Erythroblast (primary cell): ENCODE measurements at regions not wholly inside any gene's neighbourhood (a gene's known extent, or its start where the extent isn't known, plus 50 kb on each side); places are given as distances from the start of the nearest gene placed in this dataset.

Source experiments
- DNase-seq, 2 experiments: peaks; one replicate each; lab custom pipeline; 2025; lab: John Stamatoyannopoulos, UW
- GATA1 ChIP-seq: IDR thresholded peaks from 2 replicates; pipeline ENCODE4 v1.6.1; 2011; ENCODE audit warnings: low read depth, mild to moderate bottlenecking, control low read depth, low read length, moderate library complexity
- POLR2A ChIP-seq: IDR thresholded peaks from 2 replicates; pipeline ENCODE4 v1.6.1; 2011; ENCODE audit warnings: mild to moderate bottlenecking, low read length

DNA sequence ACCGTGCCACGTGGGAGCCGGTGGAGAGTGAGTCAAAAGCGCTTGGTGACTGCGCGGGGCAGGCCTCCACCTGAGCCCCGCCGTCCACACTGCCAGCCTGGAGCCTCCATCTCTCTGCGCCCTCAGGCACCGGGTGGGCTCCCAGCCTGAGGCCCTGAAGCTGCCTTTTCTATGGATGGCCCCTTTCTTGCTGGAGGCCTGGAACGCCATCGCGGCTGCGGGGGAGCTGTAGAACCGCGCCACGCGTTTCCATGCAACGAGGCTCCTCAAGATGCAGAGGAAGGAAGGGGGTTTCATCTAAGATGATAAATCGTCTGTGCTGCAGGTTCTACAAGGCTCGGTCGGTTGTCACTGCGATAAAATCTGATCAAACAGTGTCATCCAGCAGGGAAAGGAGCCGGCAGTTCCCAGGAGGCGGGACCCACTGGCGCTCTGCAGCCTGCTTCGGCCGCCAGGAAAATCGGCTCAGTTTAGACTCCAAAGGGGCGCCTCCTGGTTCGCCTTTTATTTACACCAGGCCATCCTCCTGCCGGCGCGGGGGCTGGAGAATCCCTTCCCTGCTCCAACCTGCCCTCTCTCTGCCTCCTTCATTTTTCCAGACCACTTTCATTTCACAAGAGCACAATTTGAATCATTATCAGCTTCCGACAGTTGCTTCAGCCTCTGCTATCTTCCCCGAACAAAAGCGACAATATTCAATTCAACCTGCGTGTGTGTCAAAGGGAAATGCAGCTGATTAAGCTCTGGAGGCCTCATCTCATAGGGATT is 624.4 kb downstream of the BRD1 start:
- TF ChIP-seq POLR2A (no peak), GATA1 (no peak)
- DNase-seq, result no peak

DNA sequence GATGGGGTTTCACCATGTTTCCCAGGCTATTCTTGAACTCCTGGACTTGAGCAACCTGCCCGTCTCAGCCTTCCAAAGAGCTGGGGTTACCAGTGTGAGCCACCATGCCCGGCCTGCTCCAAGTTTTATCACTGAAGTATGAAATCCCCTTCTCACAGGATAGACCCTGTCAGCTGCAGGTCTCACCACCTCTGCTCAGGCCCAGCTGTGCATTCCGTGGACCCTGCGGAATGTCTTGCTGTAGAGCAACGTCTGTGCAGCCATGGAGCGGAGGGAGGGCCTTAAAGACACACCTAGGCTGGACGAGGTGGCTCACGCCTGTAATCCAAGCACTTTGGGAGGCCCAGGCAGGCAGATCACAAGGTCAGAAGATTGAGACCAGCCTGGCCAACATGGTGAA is 625.4 kb downstream of the BRD1 start:
- TF ChIP-seq GATA1 (no peak), POLR2A (no peak)
- no peak for DNase-seq

DNA sequence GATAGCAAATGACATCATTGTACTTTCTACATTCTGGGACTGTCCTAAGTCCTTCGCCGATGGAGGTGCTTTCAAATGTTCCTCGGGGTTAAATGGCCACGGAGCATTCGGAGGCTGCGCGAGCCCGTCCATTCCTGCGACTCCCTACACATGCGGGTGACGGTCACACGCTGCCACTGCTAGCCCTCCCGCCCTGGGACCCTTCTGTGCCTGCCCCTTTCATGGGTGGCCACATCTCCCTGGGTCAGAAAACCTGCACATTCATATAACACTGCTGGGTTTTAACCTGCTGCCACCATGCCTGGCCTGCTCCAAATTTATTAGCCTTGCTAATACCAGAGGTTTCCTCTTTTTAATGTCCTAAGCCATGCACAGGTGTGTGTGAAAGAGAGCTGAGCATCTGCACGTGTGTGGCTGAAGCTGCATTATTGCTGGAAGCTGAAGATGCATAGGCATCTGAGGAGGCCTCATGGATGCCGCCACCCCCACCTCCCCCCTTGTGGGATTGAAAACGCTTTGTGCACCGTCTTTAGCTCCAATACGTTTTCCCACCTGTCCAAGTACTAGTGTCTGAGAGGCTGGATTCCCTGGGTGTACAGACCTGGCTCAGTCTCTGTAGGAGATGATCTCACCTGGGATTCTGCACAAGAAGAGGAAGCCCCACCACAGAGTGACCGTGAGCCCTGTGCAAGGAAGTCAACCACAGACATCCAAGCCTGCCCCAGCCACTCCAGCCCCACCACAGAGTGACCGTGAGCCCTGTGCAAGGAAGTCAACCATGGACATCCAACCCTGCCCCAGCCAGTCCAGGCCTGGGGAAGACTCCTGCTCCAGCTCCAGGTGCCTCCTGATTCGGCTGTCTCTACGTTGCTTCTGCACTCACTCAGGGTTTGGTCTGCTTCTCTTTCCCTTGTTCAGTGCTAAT is 626.4 kb downstream of the BRD1 start:
- no peak for TF ChIP-seq POLR2A
- no peak for TF ChIP-seq GATA1
- no peak for DNase-seq

DNA sequence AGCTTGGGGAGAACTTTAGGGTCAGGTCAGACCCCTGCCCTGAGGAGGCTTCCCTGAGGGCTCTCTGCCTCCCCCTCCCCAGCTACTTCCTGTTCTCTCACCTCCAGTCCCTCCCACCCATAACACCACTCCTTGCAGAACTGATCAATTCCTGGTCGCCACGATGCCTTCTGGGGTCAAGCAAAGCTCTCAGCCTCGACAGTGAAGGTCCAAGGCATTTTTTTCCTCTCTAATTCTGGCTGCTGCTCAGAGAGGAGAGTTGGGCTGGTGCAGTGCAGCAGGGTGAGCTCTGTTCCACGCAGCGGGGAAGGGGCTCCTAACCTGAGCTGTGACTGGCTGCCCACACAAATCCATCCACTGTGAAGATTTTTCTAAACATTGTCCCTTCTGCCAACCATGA is 628.4 kb downstream of the BRD1 start:
- no peak for DNase-seq

DNA sequence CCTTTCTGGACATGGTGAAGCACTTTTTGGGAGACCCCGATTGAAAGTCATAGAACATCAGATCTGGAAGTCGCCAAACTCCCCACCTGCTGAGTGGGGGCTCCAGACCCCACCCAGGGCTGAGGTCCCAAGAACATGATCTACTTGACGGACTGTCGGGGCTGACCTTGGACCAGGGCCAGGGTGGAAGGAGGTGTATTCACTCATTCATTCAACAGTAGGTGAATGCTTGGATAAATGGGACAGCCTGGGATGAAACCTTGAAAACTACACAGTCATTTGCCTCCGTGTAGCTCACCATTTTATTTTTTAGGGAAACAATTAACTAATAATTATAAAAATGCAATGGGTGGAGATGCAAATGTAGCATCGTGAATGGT is 629.0 kb downstream of the BRD1 start:
- no peak for TF ChIP-seq GATA1
- TF ChIP-seq POLR2A, result no peak
- no peak for DNase-seq

More for the DNA sequence above, 628.4 kb downstream of the BRD1 start:
- no peak for TF ChIP-seq POLR2A
- no peak for TF ChIP-seq GATA1

DNA sequence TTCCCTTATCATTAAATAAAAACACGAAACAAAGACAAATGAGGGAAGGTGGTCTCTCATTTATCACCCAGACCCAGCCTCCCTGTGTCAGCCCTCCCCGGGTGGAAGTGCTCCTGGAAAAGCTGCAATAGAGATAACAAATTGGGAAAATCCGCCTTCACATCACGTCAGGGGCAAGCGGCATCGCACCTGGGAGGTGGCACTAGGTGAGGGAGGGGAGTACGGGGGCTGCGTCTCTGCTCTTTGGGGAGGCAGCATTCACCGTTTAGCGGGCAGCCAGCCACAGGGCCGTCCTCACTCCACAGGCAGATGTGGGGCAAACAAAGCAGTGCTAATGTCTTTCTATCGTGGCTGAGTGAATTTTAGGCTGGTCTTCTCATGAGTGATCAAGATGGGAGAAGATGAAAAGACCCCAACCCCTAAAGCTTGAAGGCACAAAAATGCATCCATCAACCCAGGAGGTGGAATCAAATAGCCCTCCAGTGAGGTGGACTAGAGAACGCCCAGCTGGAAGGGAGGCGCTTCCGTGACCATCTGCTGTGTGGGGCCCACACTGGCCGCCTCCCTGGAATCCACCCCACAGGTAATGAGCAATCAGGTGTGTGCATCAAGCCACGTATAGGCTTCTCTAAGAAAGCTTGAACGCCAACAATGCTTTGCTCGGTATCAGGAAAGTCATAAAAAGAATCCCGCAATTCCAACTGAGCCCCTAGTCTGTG is 629.5 kb downstream of the BRD1 start:
- no peak for DNase-seq
- TF ChIP-seq GATA1 (no peak), POLR2A (no peak)

DNA sequence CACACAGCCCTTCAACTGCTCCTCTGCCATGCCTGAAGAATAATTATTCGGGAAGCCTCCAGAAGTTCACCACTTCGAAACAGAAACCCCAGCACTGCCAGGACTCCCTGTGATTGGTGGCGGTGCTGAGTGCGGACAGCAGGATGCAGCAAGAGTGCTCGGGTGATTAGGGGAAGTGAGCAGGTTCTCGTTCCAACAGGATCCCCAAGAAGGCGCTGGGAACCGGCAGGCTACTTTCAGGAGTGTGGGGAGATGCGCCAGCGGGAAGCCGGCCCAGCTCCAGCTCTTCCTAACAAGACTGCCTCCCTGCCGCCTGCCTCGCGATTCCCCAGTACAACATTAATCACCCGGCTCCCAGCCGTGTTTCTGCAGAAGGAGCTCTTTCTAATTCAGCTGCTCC is 630.2 kb downstream of the BRD1 start:
- no peak for DNase-seq
- TF ChIP-seq GATA1 (no peak), POLR2A (no peak)

DNA sequence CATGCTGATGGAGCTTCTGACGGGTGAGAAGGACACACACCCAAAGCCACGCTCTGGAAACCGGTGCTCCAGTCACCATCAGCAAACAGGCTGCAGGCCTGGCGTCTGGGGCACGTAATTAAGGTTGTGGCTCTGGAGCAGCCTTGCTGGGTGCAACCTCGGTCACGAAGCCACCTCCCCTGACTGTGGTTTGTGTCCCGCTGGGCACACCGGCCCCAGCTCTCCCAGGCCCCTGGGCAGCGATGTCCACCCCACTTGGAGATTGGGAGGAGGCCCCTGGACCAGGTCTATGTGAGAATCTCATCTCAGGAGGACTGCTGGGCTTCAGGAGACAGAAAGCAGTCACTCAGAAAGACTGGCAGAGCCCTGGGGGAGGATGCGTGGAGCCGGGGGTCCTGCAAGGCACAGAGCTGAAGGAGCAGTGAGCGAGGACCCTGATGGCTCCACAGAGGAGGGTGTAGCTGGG is 631.6 kb downstream of the BRD1 start:
- no peak for TF ChIP-seq GATA1
- TF ChIP-seq POLR2A, result no peak
- no peak for DNase-seq

DNA sequence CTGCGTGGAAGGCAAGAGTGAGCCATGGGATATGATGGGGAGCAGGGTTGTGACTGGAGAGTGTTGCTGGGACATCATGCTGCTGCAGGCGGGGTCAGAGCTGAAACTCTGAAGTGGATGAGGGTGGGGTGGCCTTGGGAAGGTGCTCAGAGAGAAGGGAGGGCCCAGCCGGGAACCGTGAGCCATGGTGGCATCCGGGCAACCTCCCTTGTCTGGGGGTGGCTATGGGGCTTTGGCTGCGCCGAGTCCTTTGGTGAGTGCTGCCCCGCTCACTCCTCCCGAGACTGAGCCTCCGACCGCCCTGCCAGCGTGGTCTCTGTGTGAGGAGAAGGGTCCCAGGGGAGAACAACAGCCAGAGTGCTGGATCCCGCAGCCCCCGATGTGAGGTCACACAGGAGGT is 632.0 kb downstream of the BRD1 start:
- no peak for DNase-seq
- TF ChIP-seq GATA1 (no peak), POLR2A (no peak)

DNA sequence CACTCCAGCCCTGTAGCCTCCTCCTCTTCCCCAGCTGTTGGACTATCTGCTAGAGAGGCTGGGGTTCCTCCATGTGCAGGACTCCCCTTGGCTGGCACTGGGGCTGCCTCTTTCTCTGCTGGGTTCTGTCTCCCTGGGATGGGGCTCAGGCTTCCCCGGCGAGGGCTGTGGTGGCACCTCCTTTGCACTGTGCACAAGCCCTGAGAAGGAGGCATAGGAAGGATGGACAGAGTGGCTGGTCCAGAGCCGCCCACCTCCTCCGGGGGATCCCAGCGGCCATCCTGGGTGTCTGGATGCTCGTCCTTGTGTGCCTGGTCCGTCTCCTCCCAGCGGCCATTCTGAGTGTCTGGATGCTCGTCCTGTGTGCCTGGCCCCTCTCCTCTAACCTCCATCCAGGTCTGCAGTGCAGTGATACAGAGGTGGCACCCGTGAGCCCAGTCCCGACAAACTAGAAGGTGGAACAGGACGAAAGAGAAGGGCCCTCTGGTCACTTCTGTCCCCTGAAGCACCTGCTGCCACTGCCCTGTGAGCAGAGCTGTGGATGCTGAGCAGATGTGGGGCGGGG is 633.7 kb downstream of the BRD1 start:
- TF ChIP-seq GATA1 (no peak), POLR2A (no peak)
- DNase-seq, result no peak

DNA sequence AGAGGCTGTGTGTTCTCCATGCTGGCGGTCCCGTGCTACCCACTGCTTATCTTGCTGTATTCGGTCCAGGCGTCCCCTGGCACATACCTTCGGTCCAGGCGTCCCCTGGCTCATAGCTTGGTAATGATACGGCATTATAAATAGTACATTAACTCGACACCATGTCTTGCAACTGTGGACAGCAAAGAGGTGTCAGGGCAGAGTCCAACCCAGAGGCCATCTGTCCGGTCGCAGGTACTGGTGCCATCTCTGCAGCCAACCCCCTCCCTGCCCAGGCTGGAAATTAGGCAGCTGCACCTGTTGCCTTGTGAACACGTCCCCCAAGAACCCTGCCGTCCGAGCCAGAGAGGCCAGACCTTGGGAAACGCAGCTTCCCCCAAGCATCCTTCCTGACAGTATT is 634.3 kb downstream of the BRD1 start:
- no peak for DNase-seq
- TF ChIP-seq POLR2A, result no peak

DNA sequence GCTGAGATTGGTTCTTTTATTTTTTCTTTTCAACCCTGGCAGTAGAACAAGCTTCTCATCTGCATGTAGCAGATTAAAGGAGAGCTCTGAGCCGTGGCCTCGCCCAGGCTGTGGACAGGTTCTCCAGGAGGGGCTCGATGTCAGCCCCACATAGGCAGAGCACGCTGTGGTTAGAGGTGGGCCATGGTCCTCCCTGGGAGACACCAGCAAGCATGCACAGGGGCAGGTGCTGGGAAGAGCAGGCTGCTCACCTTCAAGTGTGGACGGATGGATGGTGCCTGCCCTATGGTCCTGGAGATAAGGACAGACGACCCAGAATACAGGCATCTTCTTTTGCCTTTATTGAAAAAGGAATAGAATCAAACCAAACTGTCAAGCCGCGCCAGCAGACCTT is 634.8 kb downstream of the BRD1 start:
- no peak for TF ChIP-seq GATA1

DNA sequence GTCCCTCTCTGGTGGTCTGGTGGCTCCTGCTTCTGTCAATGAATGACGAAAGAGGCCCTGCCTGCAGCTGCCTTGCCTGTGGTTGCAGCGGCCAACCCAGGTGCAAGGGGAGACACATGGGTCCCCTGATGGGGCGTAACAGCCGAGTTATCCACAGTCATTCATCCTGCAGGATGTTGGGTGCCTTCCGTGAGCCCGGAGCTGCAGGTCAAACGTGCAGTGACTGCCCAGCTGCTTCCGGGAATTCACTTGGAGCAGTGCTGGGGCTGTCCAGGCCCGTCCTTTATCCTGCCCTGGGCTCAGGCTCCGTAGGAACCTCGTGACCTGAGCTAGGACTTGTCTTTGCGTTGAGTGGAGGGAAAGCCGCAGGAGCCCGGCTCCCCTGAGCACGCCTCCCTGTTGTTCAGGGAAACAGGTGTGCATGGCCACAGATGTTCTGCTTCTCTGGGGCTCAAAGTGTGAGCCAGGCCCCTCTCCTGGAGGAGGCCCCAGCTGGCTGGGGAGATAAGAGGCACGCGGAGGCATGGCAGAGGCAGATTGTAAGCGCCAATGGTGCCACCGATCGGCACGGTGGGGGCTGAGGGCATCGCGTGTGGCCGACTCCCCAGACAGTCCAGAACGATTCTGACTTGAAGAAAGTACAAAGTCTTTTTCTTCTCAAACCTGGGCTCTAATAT is 635.4 kb downstream of the BRD1 start:
- TF ChIP-seq GATA1, result no peak
- no peak for TF ChIP-seq POLR2A
- no peak for DNase-seq

More for the DNA sequence above, 634.8 kb downstream of the BRD1 start:
- DNase-seq, result no peak
